Retinal pigment epithelial cell (primary cell): ENCODE measurements at regions not wholly inside any gene's neighbourhood (a gene's known extent, or its start where the extent isn't known, plus 50 kb on each side); places are given as distances from the start of the nearest gene placed in this dataset.

Experiments
- DNase-seq: peaks from one replicate; pipeline ENCODE4 v3.0.0-alpha.2; 2010; ENCODE audit warnings: low read depth
- H3K4me3 ChIP-seq: 2 replicates; pipeline ENCODE4 v1.5.1; 2011; ENCODE audit warnings: mild to moderate bottlenecking, low read length, control low read depth, moderate library complexity
- CTCF ChIP-seq: conservative IDR thresholded peaks from 2 replicates; pipeline ENCODE4 v1.5.1; 2011; ENCODE audit warnings: low read depth, low read length, control low read depth, inconsistent platforms

- H3K4me3 ChIP-seq: no peak overlapping the region
- no peak for TF ChIP-seq CTCF
- no peak for DNase-seq
Measured at GRCh38 chr2:184463102-184463865, 135.0 kb upstream of the ZNF804A start.

GRCh38 chr2:184463866-184464248, 134.5 kb upstream of the ZNF804A start:
- no peak overlapping the region for H3K4me3 ChIP-seq
- no peak for TF ChIP-seq CTCF

GRCh38 chr2:184468826-184469225, 129.5 kb upstream of the ZNF804A start:
- no peak for TF ChIP-seq CTCF
- H3K4me3 ChIP-seq: no peak overlapping the region
- no peak for DNase-seq

More at GRCh38 chr2:184463866-184464248, 134.5 kb upstream of the ZNF804A start:
- DNase-seq: no peak

- no peak for DNase-seq
- TF ChIP-seq CTCF: no peak
Measured at GRCh38 chr2:184472481-184472880, 125.8 kb upstream of the ZNF804A start.

GRCh38 chr2:184481865-184482264, 116.5 kb upstream of the ZNF804A start:
- no peak for DNase-seq
- H3K4me3 ChIP-seq: no peak overlapping the region
- no peak for TF ChIP-seq CTCF

More at GRCh38 chr2:184472481-184472880, 125.8 kb upstream of the ZNF804A start:
- no peak overlapping the region for H3K4me3 ChIP-seq

- no peak overlapping the region for H3K4me3 ChIP-seq
- no peak for TF ChIP-seq CTCF
- no peak for DNase-seq
Measured at GRCh38 chr2:184498936-184499335, 99.4 kb upstream of the ZNF804A start.

GRCh38 chr2:184504252-184504651, 94.1 kb upstream of the ZNF804A start:
- no peak for TF ChIP-seq CTCF

More at GRCh38 chr2:184504252-184504651, 94.1 kb upstream of the ZNF804A start:
- no peak overlapping the region for H3K4me3 ChIP-seq
- DNase-seq: no peak
